BE2C (cell line): ENCODE measurements at regions not wholly inside any gene's neighbourhood (a gene's known extent, or its start where the extent isn't known, plus 50 kb on each side); places are given as distances from the start of the nearest gene placed in this dataset.

Experiments used
- DNase-seq: peaks from one replicate; pipeline ENCODE4 v3.0.0-alpha.2; 2020
- H3K27me3 ChIP-seq: fragments of 250-450 bp; sonication (Bioruptor Pico); 2 replicates; pipeline ENCODE4 v1.5.1; 2020; ENCODE audit warnings: mild to moderate bottlenecking
- H3K36me3 ChIP-seq: fragments of 250-450 bp; sonication (Bioruptor Pico); 2 replicates; pipeline ENCODE4 v1.5.1; 2020; ENCODE audit warnings: mild to moderate bottlenecking
- H3K4me1 ChIP-seq: fragments of 250-450 bp; sonication (Bioruptor Pico); 2 replicates; pipeline ENCODE4 v1.5.1; 2020
- H3K4me3 ChIP-seq: 2 replicates; pipeline ENCODE4 v1.5.1; 2011; ENCODE audit warnings: low read depth, low read length
- H3K9me3 ChIP-seq: fragments of 250-450 bp; sonication (Bioruptor Pico); 2 replicates; pipeline ENCODE4 v1.5.1; 2020
- TF ChIP-seq, protein P1 (sequence below): IDR thresholded peaks from 2 replicates; pipeline ENCODE4 v1.5.1; 2012; ENCODE audit warnings: mild to moderate bottlenecking, low read depth, low read length

DNA sequence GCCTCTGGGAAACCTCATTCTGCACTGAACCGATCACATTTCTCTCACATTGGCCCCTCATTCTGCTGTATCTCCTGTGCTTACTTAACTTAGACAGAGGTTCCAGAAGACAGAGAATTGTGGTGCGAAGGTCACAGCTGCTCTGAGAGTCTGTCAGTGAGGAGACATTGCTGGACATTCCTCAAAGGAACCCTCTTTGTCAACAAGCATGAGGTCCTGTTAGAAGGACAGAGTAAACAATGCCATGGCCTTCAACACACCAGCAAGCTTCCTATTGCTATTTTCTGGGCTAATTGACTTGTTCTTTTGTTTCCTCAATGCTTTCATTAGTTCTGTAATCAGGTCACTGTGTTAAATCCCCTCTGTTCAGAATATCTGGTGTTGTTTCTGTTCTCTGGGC, 109.3 kb upstream of the FZD8 start:
- TF ChIP-seq, protein P1, sequence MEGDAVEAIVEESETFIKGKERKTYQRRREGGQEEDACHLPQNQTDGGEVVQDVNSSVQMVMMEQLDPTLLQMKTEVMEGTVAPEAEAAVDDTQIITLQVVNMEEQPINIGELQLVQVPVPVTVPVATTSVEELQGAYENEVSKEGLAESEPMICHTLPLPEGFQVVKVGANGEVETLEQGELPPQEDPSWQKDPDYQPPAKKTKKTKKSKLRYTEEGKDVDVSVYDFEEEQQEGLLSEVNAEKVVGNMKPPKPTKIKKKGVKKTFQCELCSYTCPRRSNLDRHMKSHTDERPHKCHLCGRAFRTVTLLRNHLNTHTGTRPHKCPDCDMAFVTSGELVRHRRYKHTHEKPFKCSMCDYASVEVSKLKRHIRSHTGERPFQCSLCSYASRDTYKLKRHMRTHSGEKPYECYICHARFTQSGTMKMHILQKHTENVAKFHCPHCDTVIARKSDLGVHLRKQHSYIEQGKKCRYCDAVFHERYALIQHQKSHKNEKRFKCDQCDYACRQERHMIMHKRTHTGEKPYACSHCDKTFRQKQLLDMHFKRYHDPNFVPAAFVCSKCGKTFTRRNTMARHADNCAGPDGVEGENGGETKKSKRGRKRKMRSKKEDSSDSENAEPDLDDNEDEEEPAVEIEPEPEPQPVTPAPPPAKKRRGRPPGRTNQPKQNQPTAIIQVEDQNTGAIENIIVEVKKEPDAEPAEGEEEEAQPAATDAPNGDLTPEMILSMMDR, result no peak
- no peaks in the 10 kb centered on the region for H3K4me1 ChIP-seq
- DNase-seq, result no peak

DNA sequence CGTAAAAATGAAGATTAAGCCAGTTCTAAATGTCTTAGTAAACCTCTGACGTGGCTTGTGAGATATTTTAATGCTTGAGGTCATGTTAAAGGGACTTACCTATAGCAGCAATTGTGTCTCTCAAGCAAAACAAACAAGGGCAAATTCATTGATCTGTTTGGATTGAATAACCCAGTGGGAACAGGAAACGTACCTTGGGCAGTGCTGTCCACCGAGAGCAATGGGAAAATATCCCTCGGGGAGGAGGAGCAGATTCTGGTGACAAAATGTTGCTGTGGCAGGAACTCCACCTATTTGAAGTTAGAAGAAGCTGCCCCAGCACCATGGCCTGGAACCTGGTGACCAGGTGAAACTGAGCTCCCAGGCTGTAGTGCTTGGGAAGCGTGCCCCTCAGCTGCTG, 107.1 kb upstream of the FZD8 start:
- Histone ChIP-seq H3K36me3 (no peaks in the 10 kb centered on the region), H3K4me3 (no peak overlapping the region), H3K4me1 (no peaks in the 10 kb centered on the region), H3K27me3 (no peaks in the 10 kb centered on the region), H3K9me3 (no peaks in the 10 kb centered on the region)
- no peak for DNase-seq
- TF ChIP-seq, protein P1, result no peak

More for the DNA sequence above, 109.3 kb upstream of the FZD8 start:
- H3K9me3 ChIP-seq, result no peaks in the 10 kb centered on the region
- H3K27me3 ChIP-seq, result no peaks in the 10 kb centered on the region
- no peaks in the 10 kb centered on the region for H3K36me3 ChIP-seq
- no peak overlapping the region for H3K4me3 ChIP-seq

DNA sequence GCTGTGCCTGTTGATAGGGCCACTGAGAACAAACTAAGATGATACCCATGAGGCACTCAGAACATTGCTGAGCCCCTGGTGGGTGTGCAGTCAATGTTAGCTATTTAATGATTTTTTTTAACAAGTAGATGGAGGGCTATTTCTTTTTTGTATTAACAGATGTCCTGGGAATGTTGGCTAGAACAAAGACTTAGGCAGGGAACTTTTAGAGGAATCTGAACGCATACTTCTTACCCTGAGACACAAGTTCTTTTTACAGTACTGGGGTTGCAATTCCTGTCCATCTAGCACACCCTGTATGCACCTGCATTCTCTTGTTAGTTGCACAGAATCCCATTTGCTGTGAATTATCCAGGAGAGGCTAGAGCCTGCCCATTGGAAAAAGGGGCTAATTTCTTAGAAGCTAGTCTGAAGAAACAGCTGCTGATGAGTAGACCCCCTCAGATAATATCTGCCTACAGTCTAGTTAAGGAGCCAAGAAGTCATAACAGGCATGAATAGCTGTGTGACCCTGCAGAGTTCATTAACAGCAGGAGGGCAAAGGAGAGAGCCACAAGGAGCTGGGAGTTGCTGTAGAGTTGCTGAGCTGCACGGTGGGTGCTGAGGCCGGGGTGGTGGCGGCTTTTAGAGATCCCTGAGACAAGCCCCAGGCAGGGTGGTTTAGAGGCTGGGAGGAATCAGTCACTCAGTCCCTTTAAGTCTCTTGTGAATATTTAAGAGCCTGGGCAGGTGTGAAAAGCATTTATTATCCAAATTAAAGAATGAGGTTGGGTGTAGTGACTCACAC, 103.7 kb upstream of the FZD8 start:
- Histone ChIP-seq H3K9me3 (no peaks in the 10 kb centered on the region), H3K4me3 (no peak overlapping the region), H3K4me1 (no peaks in the 10 kb centered on the region), H3K36me3 (no peaks in the 10 kb centered on the region), H3K27me3 (no peaks in the 10 kb centered on the region)
- TF ChIP-seq, protein P1, result no peak
- DNase-seq, result no peak

DNA sequence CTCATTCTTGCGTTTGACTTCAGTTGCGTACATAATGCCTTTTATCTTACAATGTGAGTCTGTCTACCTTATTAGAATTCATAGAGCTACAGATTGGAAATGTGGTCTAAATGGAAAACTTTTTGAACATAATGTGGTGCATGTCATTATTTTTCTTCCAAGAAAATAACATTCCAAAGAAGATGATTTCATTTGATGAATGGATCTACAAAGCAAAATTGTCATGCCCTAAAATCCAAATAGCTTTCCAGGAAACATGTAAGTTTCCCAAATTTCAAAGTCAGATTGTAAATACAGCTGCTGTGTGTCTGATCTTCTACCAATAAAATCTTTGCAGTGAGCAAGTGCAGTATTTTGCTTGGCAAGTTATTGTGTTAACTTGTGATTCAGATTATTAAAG, 101.8 kb upstream of the FZD8 start:
- no peak overlapping the region for H3K4me3 ChIP-seq
- no peaks in the 10 kb centered on the region for H3K4me1 ChIP-seq
- no peak for DNase-seq
- H3K36me3 ChIP-seq, result no peaks in the 10 kb centered on the region
- H3K9me3 ChIP-seq, result no peaks in the 10 kb centered on the region
- TF ChIP-seq, protein P1, result no peak
- H3K27me3 ChIP-seq, result no peaks in the 10 kb centered on the region

DNA sequence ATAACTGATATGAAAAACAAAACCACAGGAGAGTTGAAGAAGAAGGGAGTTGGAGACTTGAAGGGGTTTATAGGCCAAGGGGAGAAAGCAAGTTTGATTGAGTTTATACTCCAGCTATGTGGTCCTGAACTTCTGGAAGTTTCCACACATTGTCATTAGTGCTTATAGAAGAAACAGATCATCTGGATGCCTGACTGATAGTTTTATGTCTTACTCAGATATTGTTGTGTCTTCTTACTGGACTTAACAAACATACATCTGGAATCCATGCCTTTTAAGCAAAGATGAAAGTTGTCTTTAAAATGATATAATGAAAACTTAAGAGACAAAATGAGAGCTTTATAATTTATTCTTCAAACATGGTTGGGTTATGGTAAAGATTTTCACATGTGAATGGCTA, 101.3 kb upstream of the FZD8 start:
- no peaks in the 10 kb centered on the region for H3K36me3 ChIP-seq
- no peaks in the 10 kb centered on the region for H3K27me3 ChIP-seq
- TF ChIP-seq, protein P1, result no peak
- H3K4me3 ChIP-seq, result no peak overlapping the region
- H3K4me1 ChIP-seq, result no peaks in the 10 kb centered on the region
- no peak for DNase-seq
- H3K9me3 ChIP-seq, result no peaks in the 10 kb centered on the region

DNA sequence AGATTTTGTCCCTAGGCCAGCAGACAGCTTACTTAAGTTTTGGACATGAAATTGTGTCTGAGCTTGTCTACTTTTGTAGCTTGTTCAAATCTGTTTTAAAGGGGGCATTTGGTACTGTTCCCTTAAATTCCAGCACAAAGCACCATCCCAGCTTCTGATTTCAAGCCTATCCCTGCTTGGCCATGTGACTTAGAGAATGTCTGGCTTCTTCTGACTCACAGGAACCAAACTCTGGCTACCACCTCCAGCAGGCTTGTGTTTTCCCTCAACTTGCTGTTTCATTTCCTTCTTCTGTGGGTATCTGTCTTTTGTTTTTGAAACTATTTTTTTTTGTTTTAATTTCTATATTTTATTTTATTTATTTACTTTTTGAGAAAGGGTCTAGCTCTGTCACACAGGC, 97.9 kb upstream of the FZD8 start:
- Histone ChIP-seq H3K4me1 (no peaks in the 10 kb centered on the region), H3K27me3 (no peaks in the 10 kb centered on the region), H3K4me3 (no peak overlapping the region), H3K36me3 (no peaks in the 10 kb centered on the region), H3K9me3 (no peaks in the 10 kb centered on the region)
- TF ChIP-seq, protein P1, result no peak
- no peak for DNase-seq
